ENCODE measurements at regions not wholly inside any gene's neighbourhood (a gene's known extent, or its start where the extent isn't known, plus 50 kb on each side); places are given as distances from the start of the nearest gene placed in this dataset.

- no peaks in the 10 kb centered on the region for H3K36me3 Mint-ChIP-seq (ENCODE audit: low read depth)
- no peaks in the 10 kb centered on the region for H3K9me3 Mint-ChIP-seq
- intact Hi-C loops (cut with micrococcal nuclease), result no loop called here
- no peak overlapping the region for H3K4me3 Mint-ChIP-seq
- no peak overlapping the region for H3K27ac Mint-ChIP-seq
- no peaks in the 10 kb centered on the region for H3K4me1 Mint-ChIP-seq (ENCODE audit: low read depth)
- H3K27me3 Mint-ChIP-seq, result no peaks in the 10 kb centered on the region
These were observed 452.0 kb downstream of the GBA3 start for GRCh38 chr4:23144707-23145106.

- Mint-ChIP-seq H3K36me3 (ENCODE audit: low read depth) (no peaks in the 10 kb centered on the region), H3K9me3 (no peaks in the 10 kb centered on the region), H3K27ac (no peak overlapping the region), H3K4me1 (ENCODE audit: low read depth) (no peaks in the 10 kb centered on the region), H3K4me3 (no peak overlapping the region), H3K27me3 (no peaks in the 10 kb centered on the region)
- intact Hi-C loops (cut with micrococcal nuclease), result no loop called here
These were observed 443.3 kb downstream of the GBA3 start for GRCh38 chr4:23135792-23136645.

- Mint-ChIP-seq H3K4me1 (ENCODE audit: low read depth) (no peaks in the 10 kb centered on the region), H3K27me3 (no peaks in the 10 kb centered on the region), H3K36me3 (ENCODE audit: low read depth) (no peaks in the 10 kb centered on the region), H3K9me3 (no peaks in the 10 kb centered on the region), H3K27ac (no peak overlapping the region), H3K4me3 (no peak overlapping the region)
- intact Hi-C loops (cut with micrococcal nuclease), result no loop called here
These were observed 441.6 kb downstream of the GBA3 start for GRCh38 chr4:23134331-23134730.

GRCh38 chr4:23130845-23131244 lies 438.1 kb downstream of the GBA3 start:
- H3K36me3 Mint-ChIP-seq (ENCODE audit: low read depth), result no peaks in the 10 kb centered on the region
- intact Hi-C loops (cut with micrococcal nuclease), result no loop called here

GRCh38 chr4:23125118-23125517 lies 432.4 kb downstream of the GBA3 start:
- no peaks in the 10 kb centered on the region for H3K9me3 Mint-ChIP-seq
- H3K4me3 Mint-ChIP-seq, result no peak overlapping the region
- H3K36me3 Mint-ChIP-seq (ENCODE audit: low read depth), result no peaks in the 10 kb centered on the region
- intact Hi-C loops (cut with micrococcal nuclease), result no loop called here
- H3K4me1 Mint-ChIP-seq (ENCODE audit: low read depth), result no peaks in the 10 kb centered on the region
- no peaks in the 10 kb centered on the region for H3K27me3 Mint-ChIP-seq
- no peak overlapping the region for H3K27ac Mint-ChIP-seq

More at GRCh38 chr4:23130845-23131244, 438.1 kb downstream of the GBA3 start:
- Mint-ChIP-seq H3K9me3 (no peaks in the 10 kb centered on the region), H3K4me3 (no peak overlapping the region), H3K4me1 (ENCODE audit: low read depth) (no peaks in the 10 kb centered on the region), H3K27ac (no peak overlapping the region), H3K27me3 (no peaks in the 10 kb centered on the region)

GRCh38 chr4:23122666-23123400 lies 430.1 kb downstream of the GBA3 start:
- Mint-ChIP-seq H3K4me3 (no peak overlapping the region), H3K36me3 (ENCODE audit: low read depth) (no peaks in the 10 kb centered on the region), H3K27me3 (no peaks in the 10 kb centered on the region), H3K27ac (no peak overlapping the region), H3K4me1 (ENCODE audit: low read depth) (no peaks in the 10 kb centered on the region), H3K9me3 (no peaks in the 10 kb centered on the region)
- intact Hi-C loops (cut with micrococcal nuclease), result no loop called here

GRCh38 chr4:23120374-23120773 lies 427.6 kb downstream of the GBA3 start:
- Mint-ChIP-seq H3K36me3 (ENCODE audit: low read depth) (no peaks in the 10 kb centered on the region), H3K27me3 (no peaks in the 10 kb centered on the region), H3K4me3 (no peak overlapping the region), H3K9me3 (no peaks in the 10 kb centered on the region), H3K4me1 (ENCODE audit: low read depth) (no peaks in the 10 kb centered on the region), H3K27ac (no peak overlapping the region)
- intact Hi-C loops (cut with micrococcal nuclease), result no loop called here

GRCh38 chr4:23117826-23118225 lies 425.1 kb downstream of the GBA3 start:
- H3K36me3 Mint-ChIP-seq (ENCODE audit: low read depth), result no peaks in the 10 kb centered on the region
- intact Hi-C loops (cut with micrococcal nuclease), result no loop called here
- no peaks in the 10 kb centered on the region for H3K27me3 Mint-ChIP-seq

GRCh38 chr4:23114538-23114937 lies 421.8 kb downstream of the GBA3 start:
- Mint-ChIP-seq H3K27ac (no peak overlapping the region), H3K9me3 (no peaks in the 10 kb centered on the region), H3K4me1 (ENCODE audit: low read depth) (no peaks in the 10 kb centered on the region), H3K4me3 (no peak overlapping the region), H3K36me3 (ENCODE audit: low read depth) (no peaks in the 10 kb centered on the region), H3K27me3 (no peaks in the 10 kb centered on the region)
- intact Hi-C loops (cut with micrococcal nuclease), result no loop called here

More at GRCh38 chr4:23117826-23118225, 425.1 kb downstream of the GBA3 start:
- H3K9me3 Mint-ChIP-seq, result no peaks in the 10 kb centered on the region
- H3K27ac Mint-ChIP-seq, result no peak overlapping the region
- no peaks in the 10 kb centered on the region for H3K4me1 Mint-ChIP-seq (ENCODE audit: low read depth)
- H3K4me3 Mint-ChIP-seq, result no peak overlapping the region

- no peaks in the 10 kb centered on the region for H3K9me3 Mint-ChIP-seq
- H3K4me3 Mint-ChIP-seq, result no peak overlapping the region
- no peaks in the 10 kb centered on the region for H3K36me3 Mint-ChIP-seq (ENCODE audit: low read depth)
- H3K27me3 Mint-ChIP-seq, result no peaks in the 10 kb centered on the region
- intact Hi-C loops (cut with micrococcal nuclease), result no loop called here
- no peak overlapping the region for H3K27ac Mint-ChIP-seq
- no peaks in the 10 kb centered on the region for H3K4me1 Mint-ChIP-seq (ENCODE audit: low read depth)
These were observed 420.4 kb downstream of the GBA3 start for GRCh38 chr4:23113104-23113503.

GRCh38 chr4:23106516-23106915 lies 413.8 kb downstream of the GBA3 start:
- H3K9me3 Mint-ChIP-seq, result no peaks in the 10 kb centered on the region
- intact Hi-C loops (cut with micrococcal nuclease), result no loop called here
- H3K27ac Mint-ChIP-seq, result no peak overlapping the region
- no peaks in the 10 kb centered on the region for H3K4me1 Mint-ChIP-seq (ENCODE audit: low read depth)
- no peaks in the 10 kb centered on the region for H3K36me3 Mint-ChIP-seq (ENCODE audit: low read depth)
- no peak overlapping the region for H3K4me3 Mint-ChIP-seq
- H3K27me3 Mint-ChIP-seq, result no peaks in the 10 kb centered on the region

GRCh38 chr4:23105759-23106370 lies 413.1 kb downstream of the GBA3 start:
- no peak overlapping the region for H3K27ac Mint-ChIP-seq
- no peaks in the 10 kb centered on the region for H3K9me3 Mint-ChIP-seq
- no peaks in the 10 kb centered on the region for H3K36me3 Mint-ChIP-seq (ENCODE audit: low read depth)
- H3K27me3 Mint-ChIP-seq, result no peaks in the 10 kb centered on the region
- intact Hi-C loops (cut with micrococcal nuclease), result no loop called here
- no peaks in the 10 kb centered on the region for H3K4me1 Mint-ChIP-seq (ENCODE audit: low read depth)
- no peak overlapping the region for H3K4me3 Mint-ChIP-seq

GRCh38 chr4:23097251-23097650 lies 404.5 kb downstream of the GBA3 start:
- intact Hi-C loops (cut with micrococcal nuclease), result no loop called here
- H3K9me3 Mint-ChIP-seq, result peaks cover 12% of the 10 kb centered on the region
- no peak overlapping the region for H3K27ac Mint-ChIP-seq
- H3K4me3 Mint-ChIP-seq, result no peak overlapping the region
- no peaks in the 10 kb centered on the region for H3K4me1 Mint-ChIP-seq (ENCODE audit: low read depth)
- H3K36me3 Mint-ChIP-seq (ENCODE audit: low read depth), result no peaks in the 10 kb centered on the region
- no peaks in the 10 kb centered on the region for H3K27me3 Mint-ChIP-seq

GRCh38 chr4:23091711-23092110 lies 399.0 kb downstream of the GBA3 start:
- H3K9me3 Mint-ChIP-seq, result peaks cover 12% of the 10 kb centered on the region
- no peaks in the 10 kb centered on the region for H3K36me3 Mint-ChIP-seq (ENCODE audit: low read depth)
- H3K4me1 Mint-ChIP-seq (ENCODE audit: low read depth), result peaks cover 5% of the 10 kb centered on the region
- H3K27me3 Mint-ChIP-seq, result no peaks in the 10 kb centered on the region
- intact Hi-C loops (cut with micrococcal nuclease), result no loop called here
- no peak overlapping the region for H3K4me3 Mint-ChIP-seq
- no peak overlapping the region for H3K27ac Mint-ChIP-seq
